ENCODE measurements at regions not wholly inside any gene's neighbourhood (a gene's known extent, or its start where the extent isn't known, plus 50 kb on each side); places are given as distances from the start of the nearest gene placed in this dataset.

DNA sequence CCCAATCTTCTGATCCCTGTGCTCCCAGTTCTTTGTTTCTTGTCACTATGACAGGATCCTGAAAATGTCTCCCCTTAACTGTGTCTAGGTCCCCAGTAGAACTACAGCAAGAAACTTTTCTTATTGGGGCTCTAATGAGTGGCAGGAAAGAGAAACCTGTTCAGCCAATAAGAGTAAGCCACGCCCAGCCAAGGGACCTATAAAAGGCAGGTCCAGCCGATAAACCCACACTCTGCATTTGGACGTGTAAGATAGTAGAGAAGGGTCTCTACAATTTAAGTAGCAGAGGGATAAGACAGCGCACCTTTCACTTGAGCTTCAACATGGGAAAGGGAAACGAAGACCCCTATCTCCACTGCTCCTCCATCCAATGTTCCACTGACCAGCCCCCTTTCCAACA, 149.9 kb downstream of the LMLN start:
- H4K5ac ChIP-seq (ENCODE audit: low read depth, low read length), result no peak overlapping the region
- H3K4me1 ChIP-seq (ENCODE audit: control insufficient read depth, insufficient read depth, low read length), result no peaks in the 10 kb centered on the region
- no peaks in the 10 kb centered on the region; the same call in 1 of the 2 replicates for H3K9me3 ChIP-seq (ENCODE audit: control insufficient read depth, insufficient read depth, low read length)
- H2BK5ac ChIP-seq (ENCODE audit: low read depth, low read length, poor library complexity, severe bottlenecking), result no peak overlapping the region
- H2AK5ac ChIP-seq (ENCODE audit: low read depth, low read length), result no peak overlapping the region
- no peak overlapping the region for H2AK9ac ChIP-seq (replicated peaks; ENCODE audit: low read depth, low read length, poor library complexity)
- ChIA-PET CTCF (no interaction called here), POLR2A (ENCODE audit: unreplicated experiment) (no interaction called here)
- H3K18ac ChIP-seq (ENCODE audit: low read depth, low read length), result no peak overlapping the region
- DNase-seq (no peak), ATAC-seq (ENCODE audit: low read depth) (no peak)
- H3K36me3 ChIP-seq (ENCODE audit: control insufficient read depth, insufficient read depth, low read length), result no peaks in the 10 kb centered on the region
- WGBS, 2 experiments (ENCODE audit: extremely low coverage in 2 of 2, insufficient read length in 1 of 2), result 86% methylated on average over 2 of the region's 5 CpGs; no CpG with 5 or more reads in 1 of the 2 experiments
- H2AFZ ChIP-seq (replicated peaks; ENCODE audit: low read length, poor library complexity), result no peak overlapping the region
- intact Hi-C loops (cut with micrococcal nuclease), result no loop called here
- no peaks in the 10 kb centered on the region for H3K79me1 ChIP-seq (ENCODE audit: low read depth in 1 of 2, low read length in 2 of 2)
- H3K9ac ChIP-seq (ENCODE audit: low read depth, low read length), result no peak overlapping the region
- no peak overlapping the region for H3K27ac ChIP-seq (ENCODE audit: insufficient read depth, low read length)
- H2BK120ac ChIP-seq (ENCODE audit: low read depth, low read length), result no peak overlapping the region
- H4K20me1 ChIP-seq (ENCODE audit: insufficient read depth, low read length), result no peaks in the 10 kb centered on the region
- H3K4ac ChIP-seq (ENCODE audit: low read depth, low read length), result no peak overlapping the region
- no peak overlapping the region for H3K23ac ChIP-seq (ENCODE audit: low read depth, low read length)
- no TSS peak for BruUV-seq (replicated peaks)
- in situ Hi-C loops (cut with MboI; ENCODE audit: low sequenced_read_pairs), result no loop called here
- no peak overlapping the region for H3K14ac ChIP-seq (replicated peaks; ENCODE audit: low read depth, low read length)
- dilution Hi-C loops (cut with HindIII; ENCODE audit: low sequenced_read_pairs, unreplicated experiment), result no loop called here
- no peak overlapping the region for H4K91ac ChIP-seq (ENCODE audit: insufficient read depth, low read depth, low read length)
- H2BK20ac ChIP-seq (ENCODE audit: low read depth, low read length), result no peak overlapping the region
- no peak overlapping the region for H3K4me3 ChIP-seq (ENCODE audit: insufficient read depth, low read depth, low read length)
- no peak overlapping the region for H3K56ac ChIP-seq (ENCODE audit: extremely low read depth, insufficient read depth, low read length)
- H4K8ac ChIP-seq (ENCODE audit: low read depth in 2 of 2, low read length in 2 of 2), result no peak overlapping the region
- H2BK15ac ChIP-seq (ENCODE audit: low read depth, low read length), result no peak overlapping the region
- no peaks in the 10 kb centered on the region for H3K9me1 ChIP-seq (ENCODE audit: insufficient read depth, low read length)
- H3K27me3 ChIP-seq (ENCODE audit: control insufficient read depth, insufficient read depth, low read length), result peaks cover 50% of the 10 kb centered on the region
- TF ChIP-seq CTCF (conservative IDR thresholded peaks at IDR 0.05; ENCODE audit: low read depth, low read length) (no peak), FOS (IDR thresholded peaks at IDR 0.05; ENCODE audit: low read depth, low read length) (no peak), MXI1 (IDR thresholded peaks at IDR 0.05; ENCODE audit: borderline replicate concordance, low read depth, low read length) (no peak), POLR2A (IDR thresholded peaks at IDR 0.05; ENCODE audit: low read depth, low read length) (no peak), ELK1 (IDR thresholded peaks at IDR 0.05; ENCODE audit: borderline replicate concordance, low read depth, low read length) (no peak), RAD21 (IDR thresholded peaks at IDR 0.05; ENCODE audit: low read length) (no peak)
- H3K4me2 ChIP-seq (ENCODE audit: low read depth, low read length), result no peak overlapping the region
